ENCODE measurements at regions not wholly inside any gene's neighbourhood (a gene's known extent, or its start where the extent isn't known, plus 50 kb on each side); places are given as distances from the start of the nearest gene placed in this dataset.

DNA sequence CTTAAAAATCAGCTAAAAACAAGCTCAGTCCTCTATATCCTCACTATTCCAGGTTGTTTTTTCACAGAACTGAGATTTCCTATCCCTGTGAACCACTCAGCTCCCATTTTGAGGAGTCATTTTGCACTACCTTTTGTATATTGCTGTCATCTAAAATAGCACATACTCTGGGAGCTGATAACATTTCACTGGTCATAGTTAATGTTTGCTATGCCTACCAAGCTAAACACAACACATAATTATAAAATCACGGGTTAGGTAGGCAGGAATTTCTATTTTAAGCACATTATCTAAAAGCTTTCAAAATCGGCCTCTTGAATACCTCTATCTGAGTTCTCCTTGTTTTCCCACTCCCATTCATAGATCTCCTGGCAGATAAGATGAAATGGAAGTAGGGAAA is 882.0 kb upstream of the INTU start:
- no peak overlapping the region for H3K27ac ChIP-seq (ENCODE audit: control insufficient read depth, insufficient read depth)
- H3K27me3 ChIP-seq (replicated peaks in 1 of 2; ENCODE audit: control insufficient read depth in 2 of 2, insufficient read depth in 2 of 2, low read length in 1 of 2) = no peaks in the 10 kb centered on the region
- no peak overlapping the region for H3K9ac ChIP-seq (ENCODE audit: control insufficient read depth, insufficient read depth, low read length)
- ATAC-seq (no peak), DNase-seq (ENCODE audit: low read depth, low spot score) (no peak), FAIRE-seq (no peak)
- H2AFZ ChIP-seq (ENCODE audit: control insufficient read depth, low read depth, low read length) = no peak overlapping the region
- SMC1A ChIA-PET (ENCODE audit: uncharacterized antibody, unreplicated experiment) = no interaction called here
- H3K9me3 ChIP-seq (replicated peaks; ENCODE audit: control insufficient read depth, insufficient read depth, low read length) = no peaks in the 10 kb centered on the region
- CTCF ChIA-PET = interaction anchor here (0.9 kb wide), 1 partner anchor 168 kb away, joined by 3 read pairs; no protein-coding TSS in a partner anchor
- no peaks in the 10 kb centered on the region for H4K20me1 ChIP-seq (ENCODE audit: control insufficient read depth, insufficient read depth)
- in situ Hi-C loops (cut with MboI) (no loop called here), intact Hi-C loops (cut with micrococcal nuclease; ENCODE audit: unreplicated experiment) (no loop called here)
- RAD21 ChIA-PET (ENCODE audit: unreplicated experiment) = no interaction called here
- no peaks in the 10 kb centered on the region for H3K79me2 ChIP-seq (ENCODE audit: control insufficient read depth, insufficient read depth, low read length)
- no peak overlapping the region for H3K4me2 ChIP-seq (ENCODE audit: control insufficient read depth, insufficient read depth)
- H3K36me3 ChIP-seq (ENCODE audit: control insufficient read depth in 2 of 2, insufficient read depth in 2 of 2, low read length in 1 of 2) = no peaks in the 10 kb centered on the region
- H3K4me1 ChIP-seq (ENCODE audit: control insufficient read depth, insufficient read depth, low read length) = no peaks in the 10 kb centered on the region
- BruUV-seq (replicated peaks) = no TSS peak
- no peak overlapping the region for H3K4me3 ChIP-seq
- WGBS (ENCODE audit: insufficient coverage, insufficient replicate concordance, low lambda C conversion rate, missing lambda C conversion rate) = 7% methylated on average over 2 of the region's 2 CpGs
- POLR2A ChIA-PET = no interaction called here
- no peak for TF ChIP-seq MTA2 (IDR thresholded peaks at IDR 0.05; ENCODE audit: low read depth)
- TF ChIP-seq ZNF622 (IDR thresholded peaks at IDR 0.05) = no peak
- no peak for TF ChIP-seq POU2F2 (IDR thresholded peaks at IDR 0.05; ENCODE audit: borderline replicate concordance, low read depth, low read length)
- TF ChIP-seq, protein P1, sequence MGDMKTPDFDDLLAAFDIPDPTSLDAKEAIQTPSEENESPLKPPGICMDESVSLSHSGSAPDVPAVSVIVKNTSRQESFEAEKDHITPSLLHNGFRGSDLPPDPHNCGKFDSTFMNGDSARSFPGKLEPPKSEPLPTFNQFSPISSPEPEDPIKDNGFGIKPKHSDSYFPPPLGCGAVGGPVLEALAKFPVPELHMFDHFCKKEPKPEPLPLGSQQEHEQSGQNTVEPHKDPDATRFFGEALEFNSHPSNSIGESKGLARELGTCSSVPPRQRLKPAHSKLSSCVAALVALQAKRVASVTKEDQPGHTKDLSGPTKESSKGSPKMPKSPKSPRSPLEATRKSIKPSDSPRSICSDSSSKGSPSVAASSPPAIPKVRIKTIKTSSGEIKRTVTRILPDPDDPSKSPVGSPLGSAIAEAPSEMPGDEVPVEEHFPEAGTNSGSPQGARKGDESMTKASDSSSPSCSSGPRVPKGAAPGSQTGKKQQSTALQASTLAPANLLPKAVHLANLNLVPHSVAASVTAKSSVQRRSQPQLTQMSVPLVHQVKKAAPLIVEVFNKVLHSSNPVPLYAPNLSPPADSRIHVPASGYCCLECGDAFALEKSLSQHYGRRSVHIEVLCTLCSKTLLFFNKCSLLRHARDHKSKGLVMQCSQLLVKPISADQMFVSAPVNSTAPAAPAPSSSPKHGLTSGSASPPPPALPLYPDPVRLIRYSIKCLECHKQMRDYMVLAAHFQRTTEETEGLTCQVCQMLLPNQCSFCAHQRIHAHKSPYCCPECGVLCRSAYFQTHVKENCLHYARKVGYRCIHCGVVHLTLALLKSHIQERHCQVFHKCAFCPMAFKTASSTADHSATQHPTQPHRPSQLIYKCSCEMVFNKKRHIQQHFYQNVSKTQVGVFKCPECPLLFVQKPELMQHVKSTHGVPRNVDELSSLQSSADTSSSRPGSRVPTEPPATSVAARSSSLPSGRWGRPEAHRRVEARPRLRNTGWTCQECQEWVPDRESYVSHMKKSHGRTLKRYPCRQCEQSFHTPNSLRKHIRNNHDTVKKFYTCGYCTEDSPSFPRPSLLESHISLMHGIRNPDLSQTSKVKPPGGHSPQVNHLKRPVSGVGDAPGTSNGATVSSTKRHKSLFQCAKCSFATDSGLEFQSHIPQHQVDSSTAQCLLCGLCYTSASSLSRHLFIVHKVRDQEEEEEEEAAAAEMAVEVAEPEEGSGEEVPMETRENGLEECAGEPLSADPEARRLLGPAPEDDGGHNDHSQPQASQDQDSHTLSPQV (IDR thresholded peaks at IDR 0.05) = no peak
- TF ChIP-seq YY1 (IDR thresholded peaks at IDR 0.05; ENCODE audit: low read depth, low read length) = no peak
- no peak for TF ChIP-seq TAF1 (IDR thresholded peaks at IDR 0.05; ENCODE audit: borderline replicate concordance, low read depth, low read length)
- TF ChIP-seq, protein P2, sequence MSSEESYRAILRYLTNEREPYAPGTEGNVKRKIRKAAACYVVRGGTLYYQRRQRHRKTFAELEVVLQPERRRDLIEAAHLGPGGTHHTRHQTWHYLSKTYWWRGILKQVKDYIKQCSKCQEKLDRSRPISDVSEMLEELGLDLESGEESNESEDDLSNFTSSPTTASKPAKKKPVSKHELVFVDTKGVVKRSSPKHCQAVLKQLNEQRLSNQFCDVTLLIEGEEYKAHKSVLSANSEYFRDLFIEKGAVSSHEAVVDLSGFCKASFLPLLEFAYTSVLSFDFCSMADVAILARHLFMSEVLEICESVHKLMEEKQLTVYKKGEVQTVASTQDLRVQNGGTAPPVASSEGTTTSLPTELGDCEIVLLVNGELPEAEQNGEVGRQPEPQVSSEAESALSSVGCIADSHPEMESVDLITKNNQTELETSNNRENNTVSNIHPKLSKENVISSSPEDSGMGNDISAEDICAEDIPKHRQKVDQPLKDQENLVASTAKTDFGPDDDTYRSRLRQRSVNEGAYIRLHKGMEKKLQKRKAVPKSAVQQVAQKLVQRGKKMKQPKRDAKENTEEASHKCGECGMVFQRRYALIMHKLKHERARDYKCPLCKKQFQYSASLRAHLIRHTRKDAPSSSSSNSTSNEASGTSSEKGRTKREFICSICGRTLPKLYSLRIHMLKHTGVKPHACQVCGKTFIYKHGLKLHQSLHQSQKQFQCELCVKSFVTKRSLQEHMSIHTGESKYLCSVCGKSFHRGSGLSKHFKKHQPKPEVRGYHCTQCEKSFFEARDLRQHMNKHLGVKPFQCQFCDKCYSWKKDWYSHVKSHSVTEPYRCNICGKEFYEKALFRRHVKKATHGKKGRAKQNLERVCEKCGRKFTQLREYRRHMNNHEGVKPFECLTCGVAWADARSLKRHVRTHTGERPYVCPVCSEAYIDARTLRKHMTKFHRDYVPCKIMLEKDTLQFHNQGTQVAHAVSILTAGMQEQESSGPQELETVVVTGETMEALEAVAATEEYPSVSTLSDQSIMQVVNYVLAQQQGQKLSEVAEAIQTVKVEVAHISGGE (CRISPR knock-in tag; IDR thresholded peaks at IDR 0.05) = no peak
- no peak for TF ChIP-seq ESRRA (IDR thresholded peaks at IDR 0.05; ENCODE audit: low read length)
- TF ChIP-seq EP300 (IDR thresholded peaks at IDR 0.05; ENCODE audit: borderline replicate concordance in 1 of 2, control insufficient read depth in 1 of 2, low read depth in 2 of 2, low read length in 2 of 2) = no peak
- no peak for TF ChIP-seq TBL1XR1 (IDR thresholded peaks at IDR 0.05; ENCODE audit: low read depth, low read length)
- TF ChIP-seq CBX5 (IDR thresholded peaks at IDR 0.05; ENCODE audit: low read depth) = no peak
- TF ChIP-seq TCF12 (IDR thresholded peaks at IDR 0.05; ENCODE audit: low read depth, low read length) = no peak
- TF ChIP-seq, protein P3, sequence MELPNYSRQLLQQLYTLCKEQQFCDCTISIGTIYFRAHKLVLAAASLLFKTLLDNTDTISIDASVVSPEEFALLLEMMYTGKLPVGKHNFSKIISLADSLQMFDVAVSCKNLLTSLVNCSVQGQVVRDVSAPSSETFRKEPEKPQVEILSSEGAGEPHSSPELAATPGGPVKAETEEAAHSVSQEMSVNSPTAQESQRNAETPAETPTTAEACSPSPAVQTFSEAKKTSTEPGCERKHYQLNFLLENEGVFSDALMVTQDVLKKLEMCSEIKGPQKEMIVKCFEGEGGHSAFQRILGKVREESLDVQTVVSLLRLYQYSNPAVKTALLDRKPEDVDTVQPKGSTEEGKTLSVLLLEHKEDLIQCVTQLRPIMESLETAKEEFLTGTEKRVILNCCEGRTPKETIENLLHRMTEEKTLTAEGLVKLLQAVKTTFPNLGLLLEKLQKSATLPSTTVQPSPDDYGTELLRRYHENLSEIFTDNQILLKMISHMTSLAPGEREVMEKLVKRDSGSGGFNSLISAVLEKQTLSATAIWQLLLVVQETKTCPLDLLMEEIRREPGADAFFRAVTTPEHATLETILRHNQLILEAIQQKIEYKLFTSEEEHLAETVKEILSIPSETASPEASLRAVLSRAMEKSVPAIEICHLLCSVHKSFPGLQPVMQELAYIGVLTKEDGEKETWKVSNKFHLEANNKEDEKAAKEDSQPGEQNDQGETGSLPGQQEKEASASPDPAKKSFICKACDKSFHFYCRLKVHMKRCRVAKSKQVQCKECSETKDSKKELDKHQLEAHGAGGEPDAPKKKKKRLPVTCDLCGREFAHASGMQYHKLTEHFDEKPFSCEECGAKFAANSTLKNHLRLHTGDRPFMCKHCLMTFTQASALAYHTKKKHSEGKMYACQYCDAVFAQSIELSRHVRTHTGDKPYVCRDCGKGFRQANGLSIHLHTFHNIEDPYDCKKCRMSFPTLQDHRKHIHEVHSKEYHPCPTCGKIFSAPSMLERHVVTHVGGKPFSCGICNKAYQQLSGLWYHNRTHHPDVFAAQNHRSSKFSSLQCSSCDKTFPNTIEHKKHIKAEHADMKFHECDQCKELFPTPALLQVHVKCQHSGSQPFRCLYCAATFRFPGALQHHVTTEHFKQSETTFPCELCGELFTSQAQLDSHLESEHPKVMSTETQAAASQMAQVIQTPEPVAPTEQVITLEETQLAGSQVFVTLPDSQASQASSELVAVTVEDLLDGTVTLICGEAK (IDR thresholded peaks at IDR 0.05; ENCODE audit: borderline replicate concordance) = no peak
